GM19455 (cell line): ENCODE measurements at regions not wholly inside any gene's neighbourhood (a gene's known extent, or its start where the extent isn't known, plus 50 kb on each side); places are given as distances from the start of the nearest gene placed in this dataset.

ENCODE experiments used
- ATAC-seq: cut with Tn5 transposase; IDR thresholded peaks from one replicate; pipeline ENCODE4 v1.9.1; 2021; ENCODE audit not compliant: unreplicated experiment

DNA sequence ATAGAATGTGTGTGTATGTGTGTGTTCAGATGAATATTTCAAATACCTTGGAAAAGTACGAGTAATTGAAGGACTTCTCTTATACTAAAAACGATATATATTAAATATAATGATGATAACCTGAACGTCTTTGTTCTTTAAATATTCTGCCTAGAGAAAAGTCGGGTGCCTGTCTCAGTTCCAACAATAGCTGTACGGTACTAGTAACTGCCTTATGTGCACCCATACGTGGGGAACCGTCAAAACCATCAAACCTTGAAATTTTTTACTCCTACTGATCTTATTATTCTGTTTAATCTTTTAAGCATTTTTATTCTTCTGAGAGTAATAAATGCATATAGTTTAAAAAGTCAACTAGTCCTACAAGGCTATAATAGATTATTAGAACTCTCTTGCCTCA is 1045.7 kb downstream of the C4orf33 start:
- no peak for ATAC-seq

GRCh38 chr4:130143656-130144055 is 1047.7 kb downstream of the C4orf33 start:
- ATAC-seq: no peak

- ATAC-seq: no peak
These were observed 1050.8 kb downstream of the C4orf33 start for GRCh38 chr4:130146773-130147172.

- ATAC-seq: no peak
These were observed 1051.7 kb downstream of the C4orf33 start for GRCh38 chr4:130147641-130148040.

DNA sequence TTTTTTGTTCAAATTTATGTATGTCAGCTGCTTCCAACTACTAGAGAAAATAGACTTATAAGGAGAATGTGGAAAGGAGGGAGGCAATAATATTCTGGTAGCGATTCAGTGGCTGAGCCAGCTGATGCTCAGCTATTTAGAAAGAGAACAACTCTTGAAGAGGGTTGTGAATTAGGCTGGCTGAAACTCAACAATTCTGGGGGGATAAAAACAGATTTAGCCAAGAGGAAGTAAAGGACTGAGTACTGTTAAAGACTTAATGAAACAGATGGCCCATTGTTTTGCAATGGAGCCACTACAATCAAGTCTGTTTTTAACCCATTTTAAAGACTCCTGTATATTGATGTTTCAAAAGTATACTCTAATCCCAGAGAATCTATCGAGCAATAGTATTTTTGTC is 1058.9 kb downstream of the C4orf33 start:
- ATAC-seq: no peak

DNA sequence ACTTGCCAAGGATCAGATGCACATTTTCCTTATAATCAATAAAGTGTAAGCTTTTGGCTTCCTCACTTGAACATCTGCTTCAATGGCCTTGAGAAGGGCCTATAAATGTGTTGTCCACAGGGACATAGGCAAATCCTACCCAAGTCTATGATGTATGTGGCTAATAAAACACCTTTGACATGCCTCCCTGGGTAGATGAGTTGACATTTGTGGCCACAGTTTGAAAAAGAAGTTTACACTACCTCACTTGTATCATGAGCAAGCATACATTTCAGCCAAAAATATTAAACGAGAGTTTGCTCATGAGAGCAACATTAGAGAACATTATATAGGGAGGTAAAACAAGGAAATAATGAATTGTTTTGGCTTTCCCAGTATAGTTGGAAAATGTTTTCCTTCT is 1067.7 kb downstream of the C4orf33 start:
- ATAC-seq: no peak

GRCh38 chr4:130165381-130165780 is 1069.4 kb downstream of the C4orf33 start:
- no peak for ATAC-seq

DNA sequence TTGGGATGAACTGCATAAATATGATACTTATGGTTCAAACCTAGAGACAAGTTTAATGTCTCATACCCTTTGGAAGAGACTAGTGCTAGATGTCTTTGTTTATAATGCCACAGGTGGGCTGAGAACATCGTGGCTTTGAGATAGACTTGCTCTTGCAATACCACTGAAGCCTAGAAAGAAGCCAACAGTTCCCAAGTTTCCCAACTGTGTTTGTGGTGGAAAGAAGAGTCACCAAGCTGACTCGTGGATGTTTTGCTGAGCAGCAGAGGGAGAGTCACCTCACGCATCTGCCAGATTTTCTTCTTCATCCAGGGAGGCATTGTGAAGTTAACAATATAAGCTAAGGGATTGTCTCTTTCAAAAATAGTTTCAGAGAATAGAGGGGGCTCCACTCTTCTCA is 1076.2 kb downstream of the C4orf33 start:
- ATAC-seq: no peak

DNA sequence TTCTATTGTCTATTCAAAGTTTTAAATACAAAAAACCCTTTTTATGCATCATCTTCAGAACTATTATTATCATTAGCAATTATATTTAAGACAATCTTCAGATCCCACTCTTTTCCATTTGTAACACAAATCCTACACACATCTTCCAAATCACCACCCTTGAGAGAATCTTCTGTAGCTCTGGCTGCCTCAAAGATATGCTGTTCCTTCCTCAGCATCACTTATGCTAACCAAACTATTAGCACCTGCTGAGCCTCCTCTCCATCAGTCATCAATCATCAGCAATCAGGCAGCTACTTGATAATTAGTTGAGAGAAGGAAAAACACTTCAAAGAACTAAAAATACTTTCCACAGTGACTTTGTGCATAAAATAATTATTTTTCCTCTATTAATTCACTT is 1082.2 kb downstream of the C4orf33 start:
- no peak for ATAC-seq

GRCh38 chr4:130183096-130183495 is 1087.1 kb downstream of the C4orf33 start:
- no peak for ATAC-seq

- ATAC-seq: no peak
These were observed 1087.8 kb downstream of the C4orf33 start for GRCh38 chr4:130183766-130184165.

DNA sequence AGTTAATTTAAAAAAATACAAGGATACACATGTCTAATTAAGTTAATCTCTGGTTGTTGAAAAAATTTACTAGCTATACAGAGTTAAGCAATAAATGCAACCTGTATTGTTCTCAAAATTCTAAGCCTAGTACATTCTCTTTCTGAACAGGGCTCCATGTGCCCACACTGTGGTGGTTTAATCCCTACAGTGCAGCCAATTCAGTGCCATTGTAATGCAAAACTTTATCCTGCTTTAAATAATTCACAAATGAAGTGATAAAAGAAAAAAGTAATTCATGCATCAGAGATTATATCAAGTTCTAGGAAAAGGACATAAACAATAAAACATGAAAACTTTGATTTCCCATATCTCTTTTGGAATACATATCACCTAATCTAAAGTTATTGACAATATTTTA is 1089.2 kb downstream of the C4orf33 start:
- ATAC-seq: no peak

DNA sequence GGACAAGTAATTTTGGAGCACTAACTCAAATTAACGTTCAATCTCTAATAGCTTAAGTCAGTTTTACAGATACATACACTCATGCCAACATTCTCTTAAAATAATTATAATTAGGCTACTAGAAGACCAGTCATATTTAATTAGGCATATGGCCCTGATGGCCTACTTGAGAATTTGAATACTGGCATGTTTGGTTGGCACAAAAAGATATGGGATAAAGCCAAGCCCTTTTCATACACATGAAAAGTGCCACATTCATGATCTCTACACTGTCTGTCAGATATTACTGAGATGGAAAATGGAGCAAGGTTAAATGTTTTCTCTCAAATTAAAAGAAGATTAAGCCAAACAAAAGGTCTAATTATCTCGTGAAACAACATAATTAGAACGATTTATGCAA is 1091.0 kb downstream of the C4orf33 start:
- ATAC-seq: no peak

GRCh38 chr4:130187587-130187986 is 1091.6 kb downstream of the C4orf33 start:
- no peak for ATAC-seq

DNA sequence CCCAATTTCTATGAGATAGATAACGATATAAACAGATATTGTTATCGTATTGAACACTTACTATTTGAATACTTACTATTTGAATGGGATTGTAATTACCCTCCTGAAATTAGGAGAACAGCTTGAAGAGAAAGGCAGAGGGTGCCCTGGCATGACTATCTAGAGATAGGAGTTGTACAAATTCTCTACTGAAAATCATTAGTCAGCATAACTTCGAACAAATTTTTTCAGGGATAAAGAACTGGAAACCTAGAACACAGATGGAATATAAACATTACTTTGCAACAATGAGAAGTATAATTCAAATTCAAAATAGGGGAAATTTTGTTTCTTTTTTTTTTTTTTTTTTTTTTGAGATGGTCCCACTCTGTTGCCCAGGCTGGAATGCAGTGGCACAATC is 1096.8 kb downstream of the C4orf33 start:
- ATAC-seq: no peak

DNA sequence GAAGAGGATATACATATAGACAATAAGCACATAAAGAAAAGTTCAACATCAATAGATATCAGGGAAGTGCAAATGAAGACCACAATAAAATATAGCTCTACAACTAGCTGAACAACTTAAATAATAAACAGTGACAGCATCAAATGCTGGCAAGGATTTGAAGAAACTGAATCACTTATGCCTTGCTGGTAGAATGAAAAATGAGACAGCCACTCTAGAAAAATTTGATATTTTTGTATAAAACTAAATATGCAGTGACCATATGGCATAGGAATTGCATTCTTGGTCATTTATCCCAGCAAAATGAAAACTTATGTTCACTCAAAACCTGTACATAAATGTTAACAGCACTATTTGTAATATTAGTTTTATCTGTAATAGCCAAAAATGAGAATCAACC is 1102.0 kb downstream of the C4orf33 start:
- no peak for ATAC-seq

DNA sequence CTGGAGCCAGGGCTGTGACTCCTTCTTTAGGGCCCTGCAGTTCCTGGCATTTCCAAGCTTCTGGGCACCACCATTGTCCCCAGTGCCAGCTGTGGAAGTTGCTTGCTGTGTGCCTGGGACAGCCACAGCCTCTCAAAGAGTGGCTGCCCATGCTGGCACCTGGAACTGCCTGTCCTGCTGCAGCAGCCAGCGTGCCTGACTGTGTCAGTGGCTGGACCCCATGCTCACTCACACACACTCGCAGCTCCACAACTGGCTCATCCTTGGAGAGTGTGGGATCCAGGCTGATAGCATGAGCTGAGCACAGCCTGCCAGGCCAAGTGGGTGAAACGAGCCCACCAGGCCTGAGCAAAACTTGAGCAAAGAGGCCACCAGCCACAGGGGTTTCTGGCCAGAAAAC is 1107.6 kb downstream of the C4orf33 start:
- no peak for ATAC-seq

GRCh38 chr4:130210864-130211263 is 1114.9 kb downstream of the C4orf33 start:
- ATAC-seq: no peak

GRCh38 chr4:130214268-130214667 is 1118.3 kb downstream of the C4orf33 start:
- no peak for ATAC-seq

- ATAC-seq: peak; percentile 100
These were observed 1137.6 kb downstream of the C4orf33 start for GRCh38 chr4:130233377-130234047.

GRCh38 chr4:130238121-130238520 is 1142.2 kb downstream of the C4orf33 start:
- no peak for ATAC-seq

DNA sequence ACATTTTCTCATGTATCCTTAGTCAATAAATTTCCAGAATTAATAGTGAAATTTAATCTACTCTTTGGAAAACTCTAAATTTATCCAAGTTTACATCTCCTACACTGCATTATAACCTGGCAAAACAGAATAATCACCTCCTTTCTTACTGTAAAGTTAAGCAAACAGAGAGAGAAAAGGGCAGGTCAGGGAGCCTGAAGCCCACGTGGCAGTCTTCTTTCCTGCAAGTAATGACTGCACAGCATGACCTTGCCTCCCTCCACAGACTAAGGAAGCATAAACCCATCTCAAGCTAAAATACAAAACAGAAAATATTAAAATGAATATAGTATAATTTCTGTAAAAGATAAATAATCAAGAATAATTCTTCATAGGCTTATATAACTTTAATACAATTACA is 1153.0 kb downstream of the C4orf33 start:
- ATAC-seq: no peak

GRCh38 chr4:130257271-130257670 is 1161.3 kb downstream of the C4orf33 start:
- ATAC-seq: no peak
